ENCODE measurements at regions not wholly inside any gene's neighbourhood (a gene's known extent, or its start where the extent isn't known, plus 50 kb on each side); places are given as distances from the start of the nearest gene placed in this dataset.

GRCh38 chr14:23827100-23827892 is 126.3 kb upstream of the DHRS4 start:
- dilution Hi-C loops (cut with MboI; ENCODE audit: extremely low pct_ligation_motif_present, low sequenced_read_pairs): no loop called here

GRCh38 chr14:23828001-23828400 is 125.6 kb upstream of the DHRS4 start:
- no peaks in the 10 kb centered on the region for H3K9me1 ChIP-seq (ENCODE audit: control insufficient read depth, extremely low read depth, insufficient read depth, low read length)
- DNase-seq (ENCODE audit: low read depth, low spot score): no peak
- H2AFZ ChIP-seq (ENCODE audit: control insufficient read depth, low read length): no peak overlapping the region
- dilution Hi-C loops (cut with MboI; ENCODE audit: extremely low pct_ligation_motif_present, low sequenced_read_pairs): no loop called here
- no peaks in the 10 kb centered on the region for H4K20me1 ChIP-seq (ENCODE audit: control insufficient read depth, extremely low read depth, insufficient read depth, low read length)
- no peak for TF ChIP-seq CTCF (optimal IDR thresholded peaks at IDR 0.05 in 1 of 3, IDR thresholded peaks at IDR 0.05 in 1 of 3, conservative IDR thresholded peaks at IDR 0.05 in 1 of 3; ENCODE audit: extremely low read depth in 1 of 3, insufficient read depth in 2 of 3, low read length in 3 of 3)
- no peak for TF ChIP-seq EZH2 (IDR thresholded peaks at IDR 0.05; ENCODE audit: low read length)
- H3K4me2 ChIP-seq (ENCODE audit: control insufficient read depth, extremely low read depth, insufficient read depth, low read depth, low read length): no peak overlapping the region
- no peak overlapping the region for H3K4me3 ChIP-seq (ENCODE audit: control insufficient read depth in 2 of 3, extremely low read depth in 1 of 3, insufficient read depth in 2 of 3, low read depth in 1 of 3, low read length in 3 of 3)
- peaks cover 6% of the 10 kb centered on the region for H3K4me1 ChIP-seq (ENCODE audit: control insufficient read depth, extremely low read depth, insufficient read depth, low read length)
- no peaks in the 10 kb centered on the region for H3K27me3 ChIP-seq (ENCODE audit: control insufficient read depth, extremely low read depth, insufficient read depth, low read length)
- H3K9ac ChIP-seq (ENCODE audit: control insufficient read depth, extremely low read depth, insufficient read depth, low read length): no peak overlapping the region
- H3K27ac ChIP-seq (ENCODE audit: control insufficient read depth, insufficient read depth, low read length): no peak overlapping the region
- no peaks in the 10 kb centered on the region for H3K36me3 ChIP-seq (ENCODE audit: control insufficient read depth in 2 of 2, extremely low read depth in 1 of 2, insufficient read depth in 2 of 2, low read length in 2 of 2)
- H3K79me2 ChIP-seq (ENCODE audit: control insufficient read depth, insufficient read depth, low read length): no peaks in the 10 kb centered on the region
- no peaks in the 10 kb centered on the region for H3K9me3 ChIP-seq (ENCODE audit: control insufficient read depth, low read depth, low read length)
- no peak for FAIRE-seq

More at GRCh38 chr14:23827100-23827892, 126.3 kb upstream of the DHRS4 start:
- no peaks in the 10 kb centered on the region for H3K79me2 ChIP-seq (ENCODE audit: control insufficient read depth, insufficient read depth, low read length)
- no peaks in the 10 kb centered on the region for H3K9me1 ChIP-seq (ENCODE audit: control insufficient read depth, extremely low read depth, insufficient read depth, low read length)
- no peaks in the 10 kb centered on the region for H3K27me3 ChIP-seq (ENCODE audit: control insufficient read depth, extremely low read depth, insufficient read depth, low read length)
- H3K4me3 ChIP-seq (ENCODE audit: control insufficient read depth in 2 of 3, extremely low read depth in 1 of 3, insufficient read depth in 2 of 3, low read depth in 1 of 3, low read length in 3 of 3): no peak overlapping the region
- no peak overlapping the region for H2AFZ ChIP-seq (ENCODE audit: control insufficient read depth, low read length)
- H3K36me3 ChIP-seq (ENCODE audit: control insufficient read depth in 2 of 2, extremely low read depth in 1 of 2, insufficient read depth in 2 of 2, low read length in 2 of 2): no peaks in the 10 kb centered on the region
- H3K4me1 ChIP-seq (ENCODE audit: control insufficient read depth, extremely low read depth, insufficient read depth, low read length): peaks cover 6% of the 10 kb centered on the region
- FAIRE-seq (no peak), DNase-seq (ENCODE audit: low read depth, low spot score) (no peak)
- no peak overlapping the region for H3K4me2 ChIP-seq (ENCODE audit: control insufficient read depth, extremely low read depth, insufficient read depth, low read depth, low read length)
- TF ChIP-seq CTCF (optimal IDR thresholded peaks at IDR 0.05 in 1 of 3, IDR thresholded peaks at IDR 0.05 in 1 of 3, conservative IDR thresholded peaks at IDR 0.05 in 1 of 3; ENCODE audit: extremely low read depth in 1 of 3, insufficient read depth in 2 of 3, low read length in 3 of 3): no peak
- TF ChIP-seq EZH2 (IDR thresholded peaks at IDR 0.05; ENCODE audit: low read length): no peak
- H3K27ac ChIP-seq (ENCODE audit: control insufficient read depth, insufficient read depth, low read length): no peak overlapping the region
- H4K20me1 ChIP-seq (ENCODE audit: control insufficient read depth, extremely low read depth, insufficient read depth, low read length): no peaks in the 10 kb centered on the region
- no peaks in the 10 kb centered on the region for H3K9me3 ChIP-seq (ENCODE audit: control insufficient read depth, low read depth, low read length)
- no peak overlapping the region for H3K9ac ChIP-seq (ENCODE audit: control insufficient read depth, extremely low read depth, insufficient read depth, low read length)
